HUES6 (cell line): ENCODE measurements at regions not wholly inside any gene's neighbourhood (a gene's known extent, or its start where the extent isn't known, plus 50 kb on each side); places are given as distances from the start of the nearest gene placed in this dataset.

ENCODE experiments used
- H3K27ac ChIP-seq: 2 replicates; pipeline ENCODE4 v1.7.0; 2013; ENCODE audit warnings: low read depth, mild to moderate bottlenecking, low read length, inconsistent platforms
- H3K27me3 ChIP-seq: 2 replicates; pipeline ENCODE4 v1.6.1; 2013; ENCODE audit warnings: low read length; ENCODE audit not compliant: control insufficient read depth, insufficient read depth
- H3K36me3 ChIP-seq: 2 replicates; pipeline ENCODE4 v1.6.1; 2013; ENCODE audit warnings: low read length; ENCODE audit not compliant: control insufficient read depth, insufficient read depth
- H3K4me1 ChIP-seq: 2 replicates; pipeline ENCODE4 v1.6.1; 2013; ENCODE audit warnings: low read length; ENCODE audit not compliant: control insufficient read depth, insufficient read depth
- H3K4me3 ChIP-seq: 2 replicates; pipeline ENCODE4 v1.5.1; 2013; ENCODE audit warnings: low read depth, low read length
- H3K9ac ChIP-seq: one replicate; pipeline ENCODE4 v1.6.1; 2013; ENCODE audit warnings: mild to moderate bottlenecking, low read length
- H3K9me3 ChIP-seq: 2 replicates; pipeline ENCODE4 v1.6.1; 2013; ENCODE audit warnings: low read depth, low read length; ENCODE audit not compliant: control insufficient read depth, insufficient read depth

DNA sequence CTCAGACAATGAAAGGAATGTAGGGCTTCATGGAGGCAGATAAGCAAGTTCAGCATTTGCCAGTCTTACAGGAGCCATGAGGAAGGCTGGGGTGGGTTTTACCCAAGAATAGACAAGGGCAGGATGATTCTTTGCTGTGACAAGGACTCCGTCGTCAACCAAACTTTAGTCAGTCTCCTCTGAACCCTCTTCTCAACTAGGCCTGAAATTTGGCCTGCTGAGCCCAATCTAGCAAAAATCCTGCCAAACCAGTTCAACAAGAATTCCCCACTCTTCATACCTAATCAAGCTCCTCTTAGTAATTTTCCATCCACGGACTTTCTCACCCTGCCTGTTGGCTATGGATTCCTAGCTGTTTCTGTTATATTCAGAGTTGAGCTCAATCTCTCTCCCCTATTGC is 280.5 kb downstream of the TBL1XR1 start:
- H3K9me3 ChIP-seq, result no peaks in the 10 kb centered on the region
- H3K9ac ChIP-seq, result peak overlapping the region; percentile 8
- H3K27me3 ChIP-seq, result no peaks in the 10 kb centered on the region
- H3K4me1 ChIP-seq, result peaks cover 29% of the 10 kb centered on the region
- peak overlapping the region; percentile 6; the same call in 1 of the 2 replicates for H3K27ac ChIP-seq
- H3K4me3 ChIP-seq, result peak overlapping the region; percentile 16; the same call in 1 of the 2 replicates
- H3K36me3 ChIP-seq, result no peaks in the 10 kb centered on the region

DNA sequence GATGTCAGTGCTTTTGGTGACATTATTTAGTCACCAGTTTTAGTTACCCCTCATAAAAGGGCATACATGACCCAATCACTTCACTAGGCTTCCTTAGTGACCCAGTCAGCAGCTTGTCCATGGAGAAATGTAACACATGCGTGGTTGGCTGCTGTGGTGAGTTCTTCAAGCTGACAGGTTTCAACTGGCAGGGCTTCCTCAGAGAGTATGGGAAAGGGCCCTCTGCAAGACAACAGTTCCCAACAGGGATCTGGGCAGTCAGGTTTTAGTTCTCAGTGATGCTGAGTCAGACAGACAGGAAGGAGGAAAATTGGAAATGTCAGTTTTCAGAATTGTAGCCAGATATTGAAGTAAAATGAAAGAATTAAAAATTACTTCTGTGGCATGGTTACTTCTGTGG is 282.5 kb downstream of the TBL1XR1 start:
- H3K4me3 ChIP-seq, result no peak overlapping the region
- H3K9me3 ChIP-seq, result no peaks in the 10 kb centered on the region
- no peaks in the 10 kb centered on the region for H3K36me3 ChIP-seq
- H3K4me1 ChIP-seq, result peaks cover 29% of the 10 kb centered on the region
- H3K9ac ChIP-seq, result no peak overlapping the region
- H3K27ac ChIP-seq, result no peak overlapping the region
- no peaks in the 10 kb centered on the region for H3K27me3 ChIP-seq

GRCh38 chr3:176911579-176911978 is 285.7 kb downstream of the TBL1XR1 start:
- H3K36me3 ChIP-seq, result no peaks in the 10 kb centered on the region
- no peaks in the 10 kb centered on the region for H3K27me3 ChIP-seq
- no peak overlapping the region for H3K9ac ChIP-seq
- H3K9me3 ChIP-seq, result no peaks in the 10 kb centered on the region
- H3K4me3 ChIP-seq, result no peak overlapping the region
- H3K4me1 ChIP-seq, result peaks cover 11% of the 10 kb centered on the region
- H3K27ac ChIP-seq, result no peak overlapping the region

- no peaks in the 10 kb centered on the region for H3K9me3 ChIP-seq
- H3K9ac ChIP-seq, result no peak overlapping the region
- no peak overlapping the region for H3K27ac ChIP-seq
- H3K36me3 ChIP-seq, result no peaks in the 10 kb centered on the region
- H3K4me1 ChIP-seq, result no peaks in the 10 kb centered on the region; the same call in 1 of the 2 replicates
- H3K27me3 ChIP-seq, result no peaks in the 10 kb centered on the region
- H3K4me3 ChIP-seq, result no peak overlapping the region
Observed at GRCh38 chr3:176909044-176909443, 288.2 kb downstream of the TBL1XR1 start.

DNA sequence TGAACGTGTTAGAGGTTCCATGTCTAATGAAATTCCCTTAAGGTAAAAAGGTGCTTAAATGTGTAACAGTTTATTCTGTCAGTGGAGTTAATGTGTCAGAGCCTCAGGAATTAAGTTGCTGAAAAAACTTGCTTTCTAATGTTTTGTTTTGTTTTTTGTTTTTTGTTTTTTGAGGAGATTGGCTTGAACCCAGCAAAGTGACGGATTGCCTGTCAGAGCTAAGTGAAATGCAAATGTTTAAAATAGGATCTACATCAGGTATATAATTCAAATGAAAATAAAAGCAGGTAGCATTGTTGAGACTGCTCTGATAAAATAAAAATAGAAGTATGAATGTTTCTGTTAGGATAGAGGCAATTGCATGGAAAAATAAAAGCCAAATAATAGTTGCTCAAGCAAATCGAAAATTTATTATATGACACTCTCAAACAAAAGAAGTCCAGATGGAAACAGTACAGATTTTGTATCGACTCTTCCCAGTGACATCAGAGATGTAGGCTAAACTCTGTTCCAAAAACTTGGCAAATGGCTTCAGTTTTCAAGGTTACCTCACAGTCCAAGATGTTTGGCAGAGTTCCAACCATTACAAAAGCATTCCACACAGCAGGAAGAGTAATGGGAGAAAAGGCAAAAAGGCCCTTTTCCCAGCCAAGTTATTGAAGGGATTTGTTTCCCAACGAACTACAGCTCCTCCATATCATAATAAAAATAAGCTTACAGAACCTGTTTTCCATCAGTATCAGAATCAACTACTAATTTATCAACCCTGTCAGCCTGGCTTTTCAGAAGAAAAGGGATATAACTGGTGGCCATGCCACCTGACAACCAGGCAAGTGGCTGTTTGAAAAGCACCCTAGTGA is 291.0 kb downstream of the TBL1XR1 start:
- H3K27ac ChIP-seq, result no peak overlapping the region
- no peaks in the 10 kb centered on the region for H3K36me3 ChIP-seq
- no peak overlapping the region for H3K4me3 ChIP-seq
- H3K9ac ChIP-seq, result no peak overlapping the region
- no peaks in the 10 kb centered on the region for H3K9me3 ChIP-seq
- H3K4me1 ChIP-seq, result no peaks in the 10 kb centered on the region; the same call in 1 of the 2 replicates
- no peaks in the 10 kb centered on the region for H3K27me3 ChIP-seq

DNA sequence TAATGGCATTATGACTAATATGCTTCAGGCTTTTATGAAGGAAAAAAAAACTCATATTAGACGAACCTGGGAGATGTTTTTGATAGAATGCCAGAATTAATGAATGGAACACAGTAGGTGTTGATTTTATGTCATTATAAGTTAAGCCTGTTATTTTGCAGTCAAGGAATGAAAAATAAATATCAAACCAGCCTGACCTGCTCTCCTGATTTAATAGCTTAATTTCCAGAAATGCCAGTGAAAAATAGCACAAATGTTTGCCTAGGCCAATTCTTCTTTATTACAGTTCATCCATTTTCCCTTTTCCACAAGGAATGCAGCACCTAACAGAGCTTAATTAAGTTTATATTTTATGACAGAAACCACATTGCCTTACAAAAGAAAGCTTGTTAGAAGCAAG is 292.0 kb downstream of the TBL1XR1 start:
- Histone ChIP-seq H3K4me1 (no peaks in the 10 kb centered on the region; the same call in 1 of the 2 replicates), H3K9ac (no peak overlapping the region), H3K9me3 (no peaks in the 10 kb centered on the region)

DNA sequence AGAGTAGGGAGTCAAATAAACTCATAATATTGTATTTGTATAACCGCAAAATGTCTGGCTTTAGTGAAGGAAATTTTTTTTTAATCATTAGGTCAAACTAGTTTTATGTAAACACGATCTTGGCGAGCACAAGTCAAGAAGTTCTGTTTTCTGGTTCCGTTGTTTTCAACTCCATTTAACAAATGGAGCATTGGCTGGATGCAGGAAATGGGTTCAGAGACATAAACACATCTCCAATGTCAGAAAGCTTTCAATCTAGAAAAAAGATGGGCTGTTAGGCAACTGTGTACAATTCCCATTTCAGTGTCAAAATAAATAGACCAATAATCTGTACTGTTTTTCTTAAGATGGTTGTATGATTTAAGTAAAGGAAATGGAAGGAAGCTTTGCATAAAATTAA is 292.8 kb downstream of the TBL1XR1 start:
- Histone ChIP-seq H3K27ac (no peak overlapping the region), H3K4me3 (no peak overlapping the region), H3K9me3 (no peaks in the 10 kb centered on the region), H3K36me3 (no peaks in the 10 kb centered on the region), H3K4me1 (no peaks in the 10 kb centered on the region; the same call in 1 of the 2 replicates), H3K27me3 (no peaks in the 10 kb centered on the region), H3K9ac (no peak overlapping the region)

More for the DNA sequence above, 292.0 kb downstream of the TBL1XR1 start:
- no peaks in the 10 kb centered on the region for H3K27me3 ChIP-seq
- H3K4me3 ChIP-seq, result no peak overlapping the region
- H3K36me3 ChIP-seq, result no peaks in the 10 kb centered on the region
- no peak overlapping the region for H3K27ac ChIP-seq

DNA sequence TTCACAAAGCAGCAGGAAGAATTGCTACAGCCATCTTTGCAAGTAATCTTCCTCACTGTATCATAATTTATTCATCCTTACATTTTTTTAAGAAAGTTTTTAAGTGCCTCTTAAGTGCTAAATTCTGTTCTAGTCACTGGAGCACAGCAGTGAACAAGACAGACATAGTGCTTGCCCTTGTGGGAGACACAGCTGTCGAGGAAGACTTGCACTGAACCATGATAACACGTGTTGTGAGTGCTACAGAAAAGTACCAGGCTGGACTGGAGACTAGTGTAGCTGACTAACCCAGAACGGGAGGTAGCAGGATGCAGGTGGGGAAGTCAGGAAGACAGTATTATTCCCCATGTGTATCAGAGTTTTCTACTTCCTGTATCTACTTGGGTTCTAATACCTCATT is 300.6 kb downstream of the TBL1XR1 start:
- Histone ChIP-seq H3K27ac (no peak overlapping the region), H3K9ac (no peak overlapping the region), H3K4me1 (no peaks in the 10 kb centered on the region), H3K27me3 (no peaks in the 10 kb centered on the region), H3K9me3 (peaks cover 11% of the 10 kb centered on the region), H3K4me3 (no peak overlapping the region), H3K36me3 (no peaks in the 10 kb centered on the region)

- Histone ChIP-seq H3K27ac (no peak overlapping the region), H3K9me3 (peaks cover 11% of the 10 kb centered on the region), H3K4me3 (no peak overlapping the region), H3K9ac (no peak overlapping the region), H3K36me3 (no peaks in the 10 kb centered on the region), H3K27me3 (no peaks in the 10 kb centered on the region), H3K4me1 (no peaks in the 10 kb centered on the region)
Observed at GRCh38 chr3:176896165-176896564, 301.1 kb downstream of the TBL1XR1 start.

GRCh38 chr3:176879710-176880109 is 317.6 kb downstream of the TBL1XR1 start:
- Histone ChIP-seq H3K27ac (no peak overlapping the region), H3K9me3 (peaks cover 2% of the 10 kb centered on the region; the same call in 1 of the 2 replicates), H3K4me1 (no peaks in the 10 kb centered on the region), H3K9ac (no peak overlapping the region), H3K36me3 (no peaks in the 10 kb centered on the region), H3K4me3 (no peak overlapping the region), H3K27me3 (no peaks in the 10 kb centered on the region)

- H3K9ac ChIP-seq, result no peak overlapping the region
- no peak overlapping the region for H3K4me3 ChIP-seq
- H3K27ac ChIP-seq, result no peak overlapping the region
- no peaks in the 10 kb centered on the region for H3K36me3 ChIP-seq
- no peaks in the 10 kb centered on the region for H3K4me1 ChIP-seq
- no peaks in the 10 kb centered on the region for H3K27me3 ChIP-seq
- H3K9me3 ChIP-seq, result peaks cover 17% of the 10 kb centered on the region
Observed at GRCh38 chr3:176873261-176873660, 324.0 kb downstream of the TBL1XR1 start.
